AG04450 (cell line): ENCODE measurements at regions not wholly inside any gene's neighbourhood (a gene's known extent, or its start where the extent isn't known, plus 50 kb on each side); places are given as distances from the start of the nearest gene placed in this dataset.
"Not testable (repeated sequence)": the region's sequence is repeated elsewhere in the genome, so short reads cannot be mapped to it uniquely, and the experiment has no call there.

Experiments
- CTCF ChIA-PET: fragments of 300-600, 350-600 bp; formaldehyde crosslinking; extraction: SDS; loops from one replicate; lab custom pipeline; 2022; ENCODE audit warnings: antibody characterized with exemption, inconsistent platforms; lab: Charles Lee
- POLR2A ChIA-PET: fragments of 350-600 bp; formaldehyde crosslinking; extraction: SDS; loops from one replicate; lab custom pipeline; 2021; ENCODE audit warnings: antibody characterized with exemption, inconsistent platforms; lab: Yijun Ruan, JAX
- DNase-seq: peaks from one replicate; pipeline ENCODE4 v3.0.0-alpha.2; 2011; ENCODE audit warnings: low read depth, low spot score
- H3K27ac ChIP-seq: one replicate; pipeline ENCODE4 v1.5.1; 2012; ENCODE audit warnings: low read depth, low read length, control low read depth
- H3K27me3 ChIP-seq: one replicate; pipeline ENCODE4 v1.6.0; 2012; ENCODE audit warnings: low read length; ENCODE audit not compliant: control insufficient read depth, insufficient read depth
- H3K4me3 ChIP-seq: 2 replicates; pipeline ENCODE4 v1.5.1; 2011; ENCODE audit warnings: mild to moderate bottlenecking, low read depth, low read length, control low read depth
- H3K9me3 ChIP-seq: 2 replicates; pipeline ENCODE4 v1.5.1; 2012; ENCODE audit warnings: low read length; ENCODE audit not compliant: control insufficient read depth, insufficient read depth
- CTCF ChIP-seq: IDR thresholded peaks from 2 replicates; pipeline ENCODE4 v1.5.1; 2011; ENCODE audit warnings: low read depth, low read length, control low read depth, inconsistent platforms

- DNase-seq = no peak
- no peak overlapping the region for H3K27ac ChIP-seq
- H3K4me3 ChIP-seq = no peak overlapping the region
- CTCF ChIA-PET = no interaction called here
- H3K27me3 ChIP-seq = peaks cover 22% of the 10 kb centered on the region
- TF ChIP-seq CTCF = no peak
- POLR2A ChIA-PET = no interaction called here
- H3K9me3 ChIP-seq = no peaks in the 10 kb centered on the region
Observed at GRCh38 chr3:13233487-13234485, 160.6 kb upstream of the IQSEC1 start.

DNA sequence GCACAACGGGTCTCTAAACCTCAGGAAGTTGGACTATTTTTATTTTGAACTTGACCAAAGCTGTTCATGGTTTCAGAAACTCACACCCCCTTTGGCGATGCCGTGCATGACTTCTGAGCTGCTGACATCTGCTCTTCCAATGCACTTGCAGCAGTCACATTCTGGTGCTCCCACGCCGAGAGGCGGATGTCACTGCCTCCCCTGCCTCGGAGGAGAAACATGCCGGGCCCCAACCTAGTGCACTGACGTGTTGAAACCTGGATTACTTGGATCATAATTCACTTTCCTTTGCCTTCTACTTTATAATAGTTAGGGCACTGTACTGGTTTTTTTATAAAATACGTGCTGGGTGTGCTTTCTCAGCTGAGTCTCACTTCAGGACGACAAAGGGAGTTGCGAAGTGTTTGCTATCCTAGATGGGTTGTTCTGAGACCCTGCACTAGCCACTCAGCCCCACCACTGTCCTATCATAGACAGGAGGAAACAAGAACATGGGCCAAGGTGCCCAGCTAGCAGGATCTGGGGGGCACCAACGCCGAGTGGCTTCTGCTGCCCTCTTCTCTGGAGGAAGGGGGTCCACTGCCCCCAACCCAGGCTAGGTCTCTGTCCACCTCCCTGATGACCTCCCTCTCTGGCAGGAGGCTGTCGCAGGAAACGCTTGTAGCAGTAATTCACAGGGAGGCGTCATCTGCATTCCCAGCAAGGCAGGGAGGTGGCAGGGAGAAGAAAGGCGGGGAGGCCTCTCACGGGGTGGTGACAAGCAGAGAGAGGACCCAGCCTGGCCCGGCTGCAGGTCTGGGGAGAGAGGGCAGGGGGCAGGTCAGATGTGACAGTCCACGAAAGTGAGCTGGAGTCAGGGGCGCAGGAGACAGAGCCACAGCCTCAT lies 158.8 kb upstream of the IQSEC1 start:
- ChIA-PET POLR2A (no interaction called here), CTCF (no interaction called here)
- DNase-seq = no peak
- H3K27ac ChIP-seq = no peak overlapping the region
- H3K4me3 ChIP-seq = no peak overlapping the region
- peaks cover 22% of the 10 kb centered on the region for H3K27me3 ChIP-seq
- TF ChIP-seq CTCF = no peak
- H3K9me3 ChIP-seq = no peaks in the 10 kb centered on the region

DNA sequence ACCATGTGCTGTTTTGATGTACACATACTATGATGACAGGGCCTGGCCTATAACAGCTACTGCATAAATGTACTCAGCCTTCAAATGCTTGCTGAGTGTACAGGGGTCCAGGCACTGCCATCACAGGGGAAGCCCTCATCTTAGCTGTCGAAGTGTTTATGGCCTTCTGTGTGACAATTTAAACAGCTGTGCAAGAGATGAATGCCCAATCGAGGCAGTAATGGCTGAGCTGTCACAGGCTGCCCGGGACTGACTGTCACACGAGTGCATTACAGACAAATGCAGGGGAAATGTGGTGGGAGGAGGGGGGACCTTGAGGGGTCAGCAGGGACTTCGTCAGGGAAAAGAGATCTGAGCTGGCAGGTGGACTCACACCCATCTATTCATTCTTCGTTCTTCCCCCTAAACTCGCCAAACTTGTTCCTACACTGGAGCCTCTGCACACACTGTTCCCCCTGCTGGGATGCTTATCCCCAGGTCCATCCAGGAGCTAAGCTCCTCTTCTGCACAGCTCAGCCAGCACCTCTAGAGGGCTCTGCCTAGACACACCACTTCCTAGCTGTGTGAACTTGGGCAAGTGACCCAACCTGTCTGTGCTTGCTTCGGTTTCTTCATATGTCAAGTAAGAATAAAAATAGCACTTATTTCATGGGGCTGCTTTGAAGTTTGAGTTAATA lies 156.2 kb upstream of the IQSEC1 start:
- Histone ChIP-seq H3K9me3 (no peaks in the 10 kb centered on the region), H3K27ac (no peak overlapping the region), H3K4me3 (no peak overlapping the region), H3K27me3 (peaks cover 13% of the 10 kb centered on the region)
- peak; percentile 29; the same call in 1 of the 2 replicates for TF ChIP-seq CTCF
- POLR2A ChIA-PET = no interaction called here
- CTCF ChIA-PET = interaction anchor here (1.2 to 1.8 kb wide), 2 partner anchors 115 to 223 kb away, joined by 3 to 10 read pairs; no protein-coding TSS in a partner anchor
- DNase-seq = no peak

- Histone ChIP-seq H3K4me3 (no peak overlapping the region), H3K27me3 (peaks cover 5% of the 10 kb centered on the region), H3K27ac (no peak overlapping the region), H3K9me3 (no peaks in the 10 kb centered on the region)
- ChIA-PET CTCF (no interaction called here), POLR2A (no interaction called here)
- DNase-seq = no peak
- no peak for TF ChIP-seq CTCF
Observed at GRCh38 chr3:13228584-13228983, 155.4 kb upstream of the IQSEC1 start.

DNA sequence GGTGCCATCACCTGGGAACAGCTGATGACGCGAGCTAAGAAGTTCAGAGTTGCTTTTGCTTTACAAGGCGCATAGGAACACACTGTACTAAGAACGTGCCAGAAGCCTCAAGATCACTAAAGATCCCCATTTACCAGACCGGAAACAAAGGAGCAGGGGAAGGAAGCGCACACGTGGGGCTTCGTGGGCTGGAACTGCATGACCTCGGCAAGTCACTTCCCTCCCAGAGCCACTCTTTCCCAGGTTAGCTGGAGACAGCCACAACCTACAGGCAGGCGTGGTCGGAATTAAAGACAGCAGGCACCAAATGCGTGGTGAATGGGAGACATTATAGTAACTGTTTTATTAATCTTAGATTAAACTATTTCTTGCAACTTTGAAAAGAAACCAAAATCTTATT lies 154.9 kb upstream of the IQSEC1 start:
- H3K27ac ChIP-seq, H3K27me3 ChIP-seq, POLR2A ChIA-PET, CTCF ChIA-PET, H3K9me3 ChIP-seq, H3K4me3 ChIP-seq, DNase-seq: not testable (repeated sequence)
